BLaER1 (cell line): ENCODE measurements at regions not wholly inside any gene's neighbourhood (a gene's known extent, or its start where the extent isn't known, plus 50 kb on each side); places are given as distances from the start of the nearest gene placed in this dataset.
"Not testable (repeated sequence)": the region's sequence is repeated elsewhere in the genome, so short reads cannot be mapped to it uniquely, and the experiment has no call there.

Source experiments
- H3K27ac ChIP-seq: shearing (Covaris generic); formaldehyde crosslinking; 2 replicates; pipeline ENCODE4 v1.8.1; 2022
- H3K27me3 ChIP-seq: shearing (Covaris generic); formaldehyde crosslinking; 2 replicates; pipeline ENCODE4 v1.8.1; 2022
- H3K36me3 ChIP-seq: shearing (Covaris generic); formaldehyde crosslinking; 2 replicates; pipeline ENCODE4 v1.8.1; 2022
- H3K4me1 ChIP-seq: shearing (Covaris generic); formaldehyde crosslinking; 2 replicates; pipeline ENCODE4 v1.8.1; 2022
- H3K4me2 ChIP-seq: shearing (Covaris generic); formaldehyde crosslinking; 2 replicates; pipeline ENCODE4 v1.8.1; 2022
- H3K4me3 ChIP-seq: shearing (Covaris generic); formaldehyde crosslinking; 2 replicates; pipeline ENCODE4 v1.8.1; 2022
- H3K9ac ChIP-seq: shearing (Covaris generic); formaldehyde crosslinking; 2 replicates; pipeline ENCODE4 v1.8.1; 2022
- H3K9me3 ChIP-seq: shearing (Covaris generic); formaldehyde crosslinking; 2 replicates; pipeline ENCODE4 v1.8.1; 2022
- H4K20me1 ChIP-seq: shearing (Covaris generic); formaldehyde crosslinking; 2 replicates; pipeline ENCODE4 v1.8.1; 2022
- Cebpa-rat ChIP-seq: shearing (Covaris generic); IDR thresholded peaks from 2 replicates; pipeline ENCODE4 v1.8.1; 2022

- no peaks in the 10 kb centered on the region for H4K20me1 ChIP-seq
Observed at GRCh38 chr1:58063095-58063494, 483.4 kb downstream of the OMA1 start.

GRCh38 chr1:58062635-58063034, 483.9 kb downstream of the OMA1 start:
- Histone ChIP-seq H3K9me3 (no peaks in the 10 kb centered on the region), H3K9ac (no peak overlapping the region), H3K36me3 (no peaks in the 10 kb centered on the region), H3K4me1 (no peaks in the 10 kb centered on the region), H4K20me1 (no peaks in the 10 kb centered on the region), H3K27me3 (no peaks in the 10 kb centered on the region), H3K4me2 (no peak overlapping the region), H3K27ac (no peak overlapping the region), H3K4me3 (no peak overlapping the region)
- no peak for TF ChIP-seq Cebpa-rat

More at GRCh38 chr1:58063095-58063494, 483.4 kb downstream of the OMA1 start:
- no peaks in the 10 kb centered on the region for H3K27me3 ChIP-seq
- H3K9me3 ChIP-seq = no peaks in the 10 kb centered on the region
- no peak overlapping the region for H3K4me3 ChIP-seq
- H3K4me1 ChIP-seq = no peaks in the 10 kb centered on the region
- no peak overlapping the region for H3K27ac ChIP-seq
- no peak for TF ChIP-seq Cebpa-rat
- H3K4me2 ChIP-seq = no peak overlapping the region
- H3K9ac ChIP-seq = no peak overlapping the region
- no peaks in the 10 kb centered on the region for H3K36me3 ChIP-seq

- TF ChIP-seq Cebpa-rat = no peak
- H3K4me1 ChIP-seq = no peaks in the 10 kb centered on the region
- H3K36me3 ChIP-seq = no peaks in the 10 kb centered on the region
- H3K27ac ChIP-seq = no peak overlapping the region
- H3K9me3 ChIP-seq = no peaks in the 10 kb centered on the region
- no peak overlapping the region for H3K4me3 ChIP-seq
- no peak overlapping the region for H3K4me2 ChIP-seq
- no peaks in the 10 kb centered on the region for H3K27me3 ChIP-seq
- no peaks in the 10 kb centered on the region for H4K20me1 ChIP-seq
- no peak overlapping the region for H3K9ac ChIP-seq
Observed at GRCh38 chr1:58060559-58061170, 485.9 kb downstream of the OMA1 start.

DNA sequence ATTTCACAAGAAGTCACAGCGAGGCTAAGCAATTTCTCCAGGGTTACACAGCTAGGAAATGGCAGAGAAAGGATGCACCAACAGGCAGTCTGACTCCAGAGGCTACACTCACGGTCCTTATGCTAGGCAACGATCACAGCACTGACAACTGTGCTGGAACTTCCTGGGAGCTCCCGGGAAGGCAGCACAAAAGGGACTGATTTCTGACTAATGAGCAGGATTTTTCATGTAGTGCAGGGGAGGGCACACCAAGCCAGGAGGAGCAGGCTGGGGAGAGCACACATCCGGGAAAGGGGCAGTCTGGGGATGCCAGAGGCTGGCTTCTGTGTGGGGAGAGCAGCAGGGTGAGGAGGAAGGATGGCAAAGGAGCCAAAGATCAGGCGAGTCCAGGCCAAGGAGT, 486.7 kb downstream of the OMA1 start:
- Histone ChIP-seq H3K9ac (no peak overlapping the region), H3K36me3 (no peaks in the 10 kb centered on the region)
- TF ChIP-seq Cebpa-rat = no peak

DNA sequence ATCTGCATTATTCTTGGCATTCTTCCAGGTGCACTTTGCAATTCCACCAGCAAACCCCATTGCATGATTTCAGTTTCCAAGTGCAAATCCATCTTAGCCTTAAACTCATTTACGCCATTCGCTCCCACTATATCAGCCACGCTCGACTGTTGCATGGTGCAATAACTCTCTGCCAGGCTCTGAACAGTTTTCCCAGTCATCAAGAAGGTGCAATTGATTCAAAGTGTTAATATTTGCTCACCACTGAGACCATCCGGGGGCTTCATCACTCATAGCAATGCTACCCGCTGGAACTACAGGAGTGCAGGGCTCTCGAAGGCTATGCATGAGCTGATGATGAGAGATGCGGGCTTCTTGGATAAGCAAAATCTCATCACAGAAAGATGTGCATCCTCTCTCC, 488.2 kb downstream of the OMA1 start:
- Histone ChIP-seq H3K4me2 (no peak overlapping the region), H3K27ac (no peak overlapping the region), H3K4me1 (no peaks in the 10 kb centered on the region), H3K36me3 (no peaks in the 10 kb centered on the region), H3K4me3 (no peak overlapping the region), H3K9ac (no peak overlapping the region), H3K27me3 (no peaks in the 10 kb centered on the region), H3K9me3 (no peaks in the 10 kb centered on the region), H4K20me1 (no peaks in the 10 kb centered on the region)
- no peak for TF ChIP-seq Cebpa-rat

More for the DNA sequence above, 486.7 kb downstream of the OMA1 start:
- Histone ChIP-seq H3K4me2 (no peak overlapping the region), H3K9me3 (no peaks in the 10 kb centered on the region), H3K4me1 (no peaks in the 10 kb centered on the region), H3K4me3 (no peak overlapping the region), H3K27me3 (no peaks in the 10 kb centered on the region), H4K20me1 (no peaks in the 10 kb centered on the region), H3K27ac (no peak overlapping the region)

DNA sequence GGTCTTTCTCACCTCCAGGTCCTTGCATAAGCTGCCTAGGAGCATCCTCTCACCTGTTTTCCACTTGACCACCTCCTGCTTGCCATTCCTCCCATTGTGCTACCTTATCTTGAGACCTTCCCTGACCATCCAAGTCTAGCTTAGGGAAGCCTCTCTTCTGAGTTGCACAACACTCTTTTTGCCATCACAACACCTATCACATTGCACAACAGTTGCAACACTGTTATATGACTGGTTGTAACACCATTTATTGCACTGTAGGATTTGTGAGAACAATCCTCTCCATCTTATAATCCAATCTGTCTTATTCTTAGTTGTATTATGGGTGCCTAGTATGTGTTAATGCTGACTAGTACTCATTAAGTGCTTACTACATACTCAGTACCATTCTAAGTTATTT, 488.7 kb downstream of the OMA1 start:
- Histone ChIP-seq H3K4me3 (no peak overlapping the region), H3K4me1 (no peaks in the 10 kb centered on the region), H3K36me3 (no peaks in the 10 kb centered on the region), H3K9ac (no peak overlapping the region), H4K20me1 (no peaks in the 10 kb centered on the region), H3K27me3 (no peaks in the 10 kb centered on the region), H3K4me2 (no peak overlapping the region), H3K9me3 (no peaks in the 10 kb centered on the region; the same call in 1 of the 2 replicates), H3K27ac (no peak overlapping the region)
- no peak for TF ChIP-seq Cebpa-rat

GRCh38 chr1:58051187-58051586, 495.3 kb downstream of the OMA1 start:
- not testable (repeated sequence) for H3K4me1 ChIP-seq

GRCh38 chr1:58047265-58047858, 499.2 kb downstream of the OMA1 start:
- Histone ChIP-seq H3K4me2 (no peak overlapping the region), H3K9ac (no peak overlapping the region), H3K27ac (no peak overlapping the region), H3K36me3 (no peaks in the 10 kb centered on the region), H3K4me1 (no peaks in the 10 kb centered on the region), H3K4me3 (no peak overlapping the region), H3K9me3 (no peaks in the 10 kb centered on the region; the same call in 1 of the 2 replicates), H3K27me3 (no peaks in the 10 kb centered on the region), H4K20me1 (no peaks in the 10 kb centered on the region)
- TF ChIP-seq Cebpa-rat = no peak

More at GRCh38 chr1:58051187-58051586, 495.3 kb downstream of the OMA1 start:
- H3K27me3 ChIP-seq, H3K9ac ChIP-seq, H3K27ac ChIP-seq, H3K36me3 ChIP-seq, H4K20me1 ChIP-seq, H3K4me2 ChIP-seq, H3K9me3 ChIP-seq, H3K4me3 ChIP-seq: not testable (repeated sequence)

GRCh38 chr1:58045094-58045705, 501.3 kb downstream of the OMA1 start:
- H4K20me1 ChIP-seq = no peaks in the 10 kb centered on the region
- no peak overlapping the region for H3K27ac ChIP-seq
- no peaks in the 10 kb centered on the region for H3K9me3 ChIP-seq
- peaks cover 7% of the 10 kb centered on the region for H3K4me1 ChIP-seq
- H3K4me2 ChIP-seq = no peak overlapping the region
- no peak for TF ChIP-seq Cebpa-rat
- H3K9ac ChIP-seq = no peak overlapping the region
- no peaks in the 10 kb centered on the region for H3K36me3 ChIP-seq
- H3K27me3 ChIP-seq = no peaks in the 10 kb centered on the region
- H3K4me3 ChIP-seq = no peak overlapping the region

DNA sequence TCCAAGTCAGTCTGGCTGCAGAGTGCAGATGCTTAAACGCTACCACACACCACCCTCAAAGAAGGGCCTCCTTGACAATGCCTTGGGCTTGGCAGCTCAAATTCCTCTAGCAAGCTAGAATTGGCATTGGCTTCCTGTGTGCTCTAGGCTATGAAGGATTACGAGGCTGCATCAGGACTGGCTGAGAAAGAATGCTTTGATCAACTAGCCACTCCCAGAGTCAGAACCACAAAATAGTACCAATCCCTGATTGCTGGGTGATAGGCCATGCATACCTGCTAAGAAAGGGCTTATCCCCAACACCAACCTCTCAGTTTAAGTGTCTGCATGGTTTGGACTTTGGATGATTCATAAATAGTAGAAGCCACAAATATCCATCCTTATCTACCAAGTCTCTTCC, 504.9 kb downstream of the OMA1 start:
- H3K27me3 ChIP-seq = no peaks in the 10 kb centered on the region
- TF ChIP-seq Cebpa-rat = no peak

More for the DNA sequence above, 504.9 kb downstream of the OMA1 start:
- Histone ChIP-seq H3K36me3 (no peaks in the 10 kb centered on the region), H3K4me3 (no peak overlapping the region), H3K4me2 (no peak overlapping the region), H3K27ac (no peak overlapping the region), H3K9me3 (no peaks in the 10 kb centered on the region), H3K4me1 (peaks cover 29% of the 10 kb centered on the region), H3K9ac (no peak overlapping the region), H4K20me1 (no peaks in the 10 kb centered on the region)
